GM21423 (cell line): ENCODE measurements at regions not wholly inside any gene's neighbourhood (a gene's known extent, or its start where the extent isn't known, plus 50 kb on each side); places are given as distances from the start of the nearest gene placed in this dataset.
"Not testable (repeated sequence)": the region's sequence is repeated elsewhere in the genome, so short reads cannot be mapped to it uniquely, and the experiment has no call there.

Source experiments
- ATAC-seq: cut with Tn5 transposase; IDR thresholded peaks from one replicate; pipeline ENCODE4 v1.9.1; 2021; ENCODE audit warnings: mild to moderate bottlenecking, moderate library complexity; ENCODE audit not compliant: unreplicated experiment

DNA sequence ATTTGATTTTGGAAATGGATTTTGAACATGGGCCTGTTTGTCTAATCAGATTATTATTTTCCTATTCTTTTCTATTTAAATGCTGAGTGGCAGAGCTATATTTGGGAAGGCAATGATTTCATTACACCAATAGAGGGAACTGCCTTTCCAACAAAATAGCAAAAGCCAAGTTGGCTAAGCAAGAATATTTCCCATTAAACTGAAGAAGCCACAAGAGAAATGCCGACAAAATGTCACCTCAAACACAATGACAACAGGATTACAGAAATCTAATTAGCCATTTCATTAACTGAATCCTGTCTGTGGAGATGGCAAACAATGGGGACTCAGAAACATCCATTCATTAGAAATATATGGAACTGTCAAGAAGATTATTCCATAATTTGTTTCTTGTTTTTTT is 1593.1 kb upstream of the RAG2 start:
- ATAC-seq = no peak

DNA sequence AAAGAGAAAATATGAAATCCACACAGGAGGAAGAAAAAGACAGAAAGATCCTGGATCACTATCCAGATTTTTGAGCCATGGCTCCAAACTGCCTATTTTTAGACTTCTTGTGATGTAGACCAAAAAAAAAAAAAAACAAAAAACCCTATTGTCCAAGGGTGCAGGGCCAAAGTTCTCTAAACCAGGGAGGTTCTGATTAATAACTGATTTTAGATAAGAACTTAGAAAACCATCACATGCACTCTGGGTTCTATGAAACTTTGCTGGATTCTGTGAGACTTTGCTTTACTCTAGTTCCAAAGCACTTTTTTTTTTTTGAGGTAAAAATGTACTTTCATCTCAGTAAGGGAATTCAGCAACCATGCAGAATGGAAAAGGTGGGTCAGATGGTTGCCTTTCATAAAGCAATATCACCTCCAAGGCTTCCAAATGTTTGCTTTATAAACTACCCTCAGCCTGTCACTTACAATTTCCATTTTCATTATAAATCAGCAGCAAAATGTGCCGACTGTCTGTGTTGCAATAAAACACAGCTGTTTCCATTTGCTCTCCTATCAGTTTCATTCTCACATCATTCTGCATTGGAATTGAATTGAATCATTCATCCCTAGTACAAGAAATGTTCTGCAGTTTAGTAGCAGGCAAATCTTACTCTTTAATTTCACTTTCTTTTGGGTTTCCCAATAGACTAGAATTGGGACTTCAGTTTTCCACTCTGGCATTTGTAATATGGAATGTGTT is 1584.3 kb upstream of the RAG2 start:
- no peak for ATAC-seq

DNA sequence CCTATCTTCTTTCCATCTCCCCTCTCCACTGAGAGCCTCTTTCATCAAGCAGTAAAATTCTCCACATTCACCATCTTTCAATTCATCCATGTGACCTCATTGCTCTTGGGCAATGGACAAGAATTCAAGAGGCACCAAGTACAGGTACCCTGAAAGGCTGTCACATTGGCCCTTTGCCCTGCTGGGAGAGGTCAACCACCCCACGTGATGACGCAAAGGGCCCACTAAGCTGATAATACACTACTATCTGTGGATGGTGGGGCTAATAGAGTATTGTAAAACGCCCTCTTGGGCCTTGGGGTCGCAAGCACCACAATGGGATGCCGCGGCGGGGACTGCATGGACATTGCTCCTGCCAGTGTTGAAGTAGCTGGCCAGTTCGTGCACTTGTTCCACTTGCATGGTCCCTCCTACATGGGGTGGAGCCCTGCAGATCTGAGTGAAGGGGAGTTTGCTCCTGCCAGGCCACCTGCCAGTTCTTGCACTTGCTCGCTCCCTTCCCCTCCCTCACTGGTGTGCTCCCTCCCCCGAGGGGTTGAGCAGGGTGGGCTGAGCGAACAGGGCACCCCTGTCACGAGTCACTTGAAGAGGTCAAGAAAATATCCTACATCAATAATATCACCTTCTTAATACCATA is 1578.8 kb upstream of the RAG2 start:
- no peak for ATAC-seq

DNA sequence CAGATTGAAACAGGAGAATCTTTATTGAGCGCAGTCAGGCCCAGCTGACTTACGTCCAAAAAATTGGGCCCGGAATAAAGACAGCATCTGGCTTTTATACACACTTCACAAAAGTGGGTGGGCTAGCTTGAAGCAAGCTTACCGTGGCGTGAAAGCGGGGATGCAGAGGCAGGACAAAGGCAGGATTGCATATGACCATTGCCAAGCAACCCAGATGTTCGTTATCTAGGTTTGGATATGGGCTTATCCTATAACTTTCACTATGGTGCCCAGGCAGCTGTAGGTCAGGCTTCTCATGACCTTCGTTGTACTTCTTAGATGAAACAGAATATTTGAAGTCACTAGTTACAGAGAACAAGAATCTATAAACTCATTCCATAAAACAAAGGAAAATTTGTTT is 1575.6 kb upstream of the RAG2 start:
- ATAC-seq = no peak

DNA sequence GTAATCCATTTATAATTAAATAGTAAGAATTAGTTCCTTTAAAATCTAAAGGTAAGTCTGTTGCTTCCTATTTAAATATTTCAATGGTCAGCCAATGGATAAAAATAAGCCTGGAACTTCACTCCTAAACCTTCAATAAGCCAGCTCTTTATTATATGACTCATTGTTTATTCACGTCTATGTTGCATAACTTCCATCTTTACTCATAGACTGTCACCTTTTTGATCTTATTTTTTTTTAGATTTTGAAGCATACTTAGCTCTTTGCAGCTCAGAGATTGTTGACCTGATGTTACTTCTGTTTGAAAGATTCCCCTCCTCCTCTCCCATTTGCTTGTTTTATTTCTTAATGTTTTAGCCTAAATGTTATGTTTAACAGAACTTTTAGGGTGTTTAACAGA is 1571.2 kb upstream of the RAG2 start:
- ATAC-seq = no peak

DNA sequence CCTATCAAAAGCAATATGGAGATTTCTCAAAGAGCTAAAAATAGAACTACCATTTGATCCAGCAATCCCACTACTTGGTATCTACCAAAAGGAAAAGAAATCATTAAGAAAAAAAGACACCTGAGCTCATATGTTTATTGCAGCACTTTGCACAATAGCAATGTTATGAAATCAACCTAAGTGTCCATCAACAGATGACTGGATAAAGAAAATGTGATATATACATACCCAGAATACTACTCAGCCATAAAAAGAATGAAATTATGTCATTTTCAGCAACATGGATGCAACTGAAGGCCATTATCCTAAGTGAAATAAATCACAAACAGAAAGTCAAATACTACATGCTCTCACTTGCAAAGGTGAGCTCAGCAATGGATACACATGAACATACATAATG is 1565.5 kb upstream of the RAG2 start:
- ATAC-seq = no peak

DNA sequence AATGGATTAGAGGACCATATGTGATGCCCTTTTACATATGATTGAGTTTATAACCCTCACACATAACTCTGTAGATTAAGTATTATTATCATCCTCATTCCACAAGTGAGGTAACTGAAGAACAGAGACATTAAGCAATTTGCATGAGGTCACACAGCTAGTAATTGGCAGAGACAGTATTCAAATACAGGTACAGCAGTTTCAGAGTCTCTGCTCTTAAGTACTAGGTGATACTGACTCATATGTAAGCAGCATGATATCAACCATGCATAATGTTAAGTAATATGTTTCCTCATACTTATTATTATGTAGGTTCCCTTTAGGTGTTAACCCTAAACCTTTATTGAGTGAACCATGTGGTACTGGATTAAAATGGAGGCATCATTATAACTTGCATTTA is 1562.4 kb upstream of the RAG2 start:
- no peak for ATAC-seq

DNA sequence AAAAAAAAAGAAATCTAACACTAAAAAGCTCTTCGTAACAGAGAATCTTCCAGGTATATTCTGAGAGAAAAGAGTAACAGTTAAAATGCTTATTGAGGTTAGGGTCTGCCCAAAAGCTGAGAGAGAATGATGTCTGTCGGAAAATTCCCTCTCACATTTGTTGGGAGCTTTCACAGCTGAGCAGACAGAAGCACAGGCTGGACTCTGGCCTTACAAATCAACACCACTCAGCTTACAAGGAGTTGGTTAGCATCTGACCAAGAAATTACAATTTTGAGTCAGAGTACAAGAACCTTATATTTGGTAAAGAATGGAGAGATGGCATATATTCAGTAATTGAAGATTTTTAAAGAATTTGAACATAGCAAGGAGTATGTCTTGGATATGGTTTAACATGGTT is 1561.0 kb upstream of the RAG2 start:
- ATAC-seq = no peak

DNA sequence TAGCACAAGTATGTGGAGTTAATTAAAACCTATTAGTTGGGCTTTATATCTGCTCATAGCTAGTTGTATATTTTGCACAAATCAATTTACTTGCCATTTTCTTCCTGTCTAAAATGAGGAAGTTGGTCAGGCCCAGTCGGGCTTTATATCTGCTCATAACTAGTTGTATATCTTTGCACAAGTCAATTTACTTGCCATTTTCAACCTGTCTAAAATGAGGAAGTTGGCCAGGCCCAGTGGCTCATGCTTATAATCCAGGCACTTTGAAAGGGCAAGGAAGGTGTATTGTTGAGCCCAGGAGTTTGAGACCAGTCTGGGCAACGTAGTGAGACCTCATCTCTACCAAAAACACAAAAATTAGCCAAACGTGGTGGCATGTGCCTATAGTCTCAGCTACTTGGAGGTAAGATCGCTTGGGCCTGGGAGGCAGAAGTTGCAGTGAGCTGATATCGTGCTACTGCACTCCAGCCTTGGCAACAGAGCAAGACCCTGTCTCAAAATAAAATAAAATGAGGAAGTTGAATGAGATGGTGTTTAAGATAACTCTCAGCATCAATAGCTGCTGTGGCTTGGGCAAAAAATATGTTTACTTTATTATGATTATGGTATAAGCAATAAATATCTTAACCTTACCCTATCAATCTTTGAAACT is 1558.6 kb upstream of the RAG2 start:
- ATAC-seq = no peak

DNA sequence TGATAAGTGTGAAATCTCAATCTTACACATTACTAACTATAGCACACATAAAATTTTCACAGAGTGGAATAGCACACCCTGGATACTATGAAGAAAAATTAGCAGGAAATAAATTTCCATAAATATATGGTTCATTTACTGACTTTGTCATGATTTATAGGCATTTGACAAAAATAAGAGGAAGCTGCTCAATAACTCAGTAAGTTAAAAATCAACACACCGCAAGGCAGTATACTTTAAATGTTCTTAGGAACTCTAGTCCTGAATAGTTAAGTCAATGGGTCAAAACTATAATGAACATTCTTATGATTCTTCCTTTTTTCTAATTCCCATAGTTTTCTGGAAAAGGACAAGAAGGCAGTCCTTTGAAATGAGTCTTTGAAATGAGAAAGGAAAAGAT is 1557.8 kb upstream of the RAG2 start:
- ATAC-seq = no peak

DNA sequence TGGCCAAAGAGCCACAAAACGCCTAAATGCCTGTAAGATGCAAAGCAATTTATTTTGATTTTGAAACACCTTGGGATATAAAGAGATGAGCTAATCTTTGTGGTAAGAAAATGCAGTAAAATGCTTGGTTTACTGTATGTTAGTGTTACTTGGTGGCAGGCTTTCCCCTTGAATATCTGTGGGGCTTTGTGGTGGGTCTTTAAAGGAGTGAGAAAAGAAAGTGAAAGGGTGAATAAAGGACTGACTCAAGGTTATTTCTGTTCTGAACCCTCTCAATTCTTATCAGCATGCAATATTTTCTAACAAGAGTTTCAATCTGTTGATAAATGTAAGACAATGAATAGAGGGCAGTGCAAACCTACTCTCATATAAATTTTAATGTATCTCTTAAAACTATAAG is 1555.9 kb upstream of the RAG2 start:
- ATAC-seq = no peak

DNA sequence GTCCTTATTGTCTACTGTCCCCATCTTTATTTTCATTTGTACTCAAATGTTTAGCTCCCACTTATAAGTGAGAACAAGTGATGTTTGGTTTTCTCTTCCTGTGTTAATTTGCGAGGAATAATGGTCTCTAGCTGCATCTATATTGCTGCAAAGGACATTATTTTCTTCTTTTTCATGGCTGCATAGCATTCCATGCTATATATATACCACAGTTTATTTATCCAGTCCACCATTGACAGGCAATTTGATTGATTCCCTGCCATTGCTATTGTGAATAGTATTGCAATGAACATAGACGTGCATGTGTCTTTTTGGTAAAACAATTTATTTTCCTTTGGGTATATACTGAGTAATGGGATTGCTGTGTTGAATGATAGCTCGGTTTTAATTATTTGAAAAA is 1545.8 kb upstream of the RAG2 start:
- no peak for ATAC-seq

DNA sequence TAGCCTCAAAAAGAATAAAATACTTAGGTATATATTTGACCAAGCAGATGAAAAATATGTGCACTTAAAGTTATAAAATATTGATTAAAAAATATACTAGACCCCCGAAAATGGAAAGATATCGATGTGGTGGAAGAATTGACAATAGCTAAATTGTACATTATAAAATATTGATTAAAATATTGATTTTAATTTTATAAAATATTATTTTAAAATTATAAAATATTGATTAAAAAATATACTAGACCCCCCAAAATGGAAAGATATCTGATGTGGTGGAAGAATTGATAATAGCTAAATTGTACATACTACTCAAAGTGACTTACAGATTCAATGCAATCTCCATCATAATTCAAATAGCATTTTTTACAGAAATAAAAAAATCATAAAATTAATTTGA is 1540.9 kb upstream of the RAG2 start:
- ATAC-seq = no peak

DNA sequence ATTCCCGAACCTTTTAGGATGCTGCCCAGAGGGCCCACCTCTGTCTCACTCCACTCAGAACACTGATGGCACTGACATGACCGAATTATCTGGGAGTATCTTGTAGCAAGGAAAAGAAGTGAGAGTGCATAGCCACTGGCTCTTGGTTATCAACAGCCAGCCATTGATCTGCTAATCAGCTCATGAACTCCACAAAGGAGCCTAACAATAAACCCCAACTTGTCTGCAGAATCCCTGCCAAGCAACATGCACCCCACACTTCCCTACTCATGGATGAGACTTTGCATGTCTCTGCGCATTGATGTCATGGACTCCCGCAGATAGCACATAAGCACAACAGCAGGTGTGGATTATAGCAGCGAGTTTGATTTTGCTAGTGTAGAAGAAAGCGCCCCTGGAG is 1538.9 kb upstream of the RAG2 start:
- ATAC-seq = no peak

DNA sequence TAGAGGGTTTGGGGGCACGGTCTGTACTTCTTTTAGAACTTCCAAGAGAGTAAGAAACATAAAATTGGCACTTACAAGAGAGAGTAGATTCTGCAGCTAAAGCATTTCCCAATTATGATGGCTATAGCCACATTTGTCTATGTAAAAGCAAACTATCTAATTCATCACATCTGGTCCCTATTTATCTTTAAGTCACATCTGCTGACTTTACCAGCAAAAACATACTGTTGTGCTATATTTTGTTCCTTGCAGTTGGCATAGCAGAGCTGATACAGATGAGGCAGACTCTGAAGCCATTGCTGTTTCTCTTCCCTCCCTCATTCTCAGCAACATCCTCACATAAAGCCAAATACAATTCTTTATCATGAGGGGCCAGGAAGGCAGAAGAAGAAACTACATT is 1533.5 kb upstream of the RAG2 start:
- ATAC-seq = no peak

DNA sequence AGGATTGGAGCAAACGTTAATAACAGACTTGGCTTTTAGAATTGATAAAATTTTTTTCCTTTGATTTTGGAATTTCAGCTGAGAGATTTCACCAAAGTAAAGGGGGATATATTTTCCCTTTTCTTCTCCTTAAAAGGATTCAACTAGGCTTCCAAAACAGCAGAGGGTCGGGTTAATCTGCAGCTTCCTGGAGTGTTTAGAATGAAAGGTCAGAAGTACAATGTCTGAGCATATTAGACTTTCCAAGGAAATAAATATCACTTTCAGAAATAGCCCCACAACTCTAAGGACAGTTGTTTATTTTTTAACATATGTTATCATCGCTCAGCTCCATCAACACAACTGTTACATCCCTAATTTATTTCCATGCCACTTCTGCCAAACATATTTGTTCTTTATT is 1532.9 kb upstream of the RAG2 start:
- ATAC-seq = no peak

DNA sequence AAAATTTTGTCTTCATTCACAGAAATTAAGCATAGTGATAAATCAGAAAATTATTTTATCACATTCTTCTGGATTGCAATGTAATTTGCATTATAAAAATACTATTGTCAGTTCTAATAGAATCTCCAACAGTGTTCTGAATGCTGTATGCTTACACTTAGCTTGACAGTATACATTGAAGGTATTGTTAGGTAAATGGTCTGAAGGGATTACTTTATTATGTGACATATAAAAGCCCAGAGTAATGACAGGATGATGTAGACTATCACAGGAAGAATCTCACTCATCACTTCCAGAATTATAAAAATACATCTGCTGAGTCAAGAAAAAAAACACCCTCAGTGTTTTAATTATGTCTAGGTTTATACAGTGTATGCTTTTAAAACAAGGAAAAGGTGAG is 1532.5 kb upstream of the RAG2 start:
- ATAC-seq = no peak

DNA sequence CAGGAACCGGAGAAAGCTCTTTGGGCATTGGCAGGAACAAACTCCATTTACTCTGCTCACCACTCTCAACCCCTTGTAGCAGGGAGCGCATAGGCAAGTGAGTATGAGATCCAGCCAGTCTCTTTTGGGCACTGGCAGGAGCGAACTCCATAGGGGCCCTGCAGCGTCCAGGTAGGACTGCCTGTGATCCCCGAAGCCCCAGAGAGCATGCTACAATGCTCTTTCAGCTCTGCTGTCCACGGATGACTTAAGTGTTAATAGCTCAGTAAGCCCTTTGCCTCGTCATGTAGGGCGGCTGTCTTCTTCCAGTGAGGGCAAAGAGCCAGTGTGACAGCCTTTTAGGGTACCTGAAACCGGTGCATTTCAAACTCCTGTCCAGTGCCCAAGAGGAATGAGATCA is 1525.6 kb upstream of the RAG2 start:
- no peak for ATAC-seq

DNA sequence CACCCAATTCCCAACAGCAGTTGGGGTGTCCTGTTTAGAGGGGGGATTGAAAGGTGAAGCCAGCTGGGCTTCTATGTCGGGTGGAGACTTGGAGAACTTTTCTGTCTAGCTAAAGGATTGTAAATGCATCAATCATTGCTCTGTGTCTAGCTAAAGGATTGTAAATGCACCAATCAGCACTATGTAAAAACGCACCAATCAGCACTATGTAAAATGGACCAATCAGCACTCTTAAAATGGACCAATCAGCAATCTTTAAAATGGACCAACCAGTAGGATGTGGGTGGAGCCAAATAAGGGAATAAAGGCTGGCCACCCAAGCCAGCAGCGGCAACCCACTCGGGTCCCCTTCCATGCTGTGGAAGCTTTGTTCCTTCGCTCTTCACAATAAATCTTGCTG is 1518.6 kb upstream of the RAG2 start:
- ATAC-seq = not testable (repeated sequence)

DNA sequence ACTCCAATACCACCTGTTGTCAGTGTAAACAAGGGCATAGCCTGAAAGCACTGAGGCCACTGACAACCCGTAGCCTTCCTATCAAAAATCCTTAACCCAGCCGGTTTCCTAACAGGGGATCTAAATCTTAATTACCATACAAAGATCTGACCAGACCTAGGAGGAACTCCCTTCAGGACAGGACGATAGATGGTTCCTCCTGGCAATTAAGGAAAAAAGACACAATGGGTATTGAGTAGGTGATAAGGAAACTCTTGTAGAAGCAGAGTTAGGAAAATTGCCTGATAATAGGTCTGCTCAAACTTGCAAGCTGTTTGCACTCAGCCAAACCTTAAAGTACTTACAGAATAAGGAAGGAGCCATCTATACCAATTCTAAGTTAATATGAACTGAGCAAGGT is 1517.3 kb upstream of the RAG2 start:
- ATAC-seq = not testable (repeated sequence)

DNA sequence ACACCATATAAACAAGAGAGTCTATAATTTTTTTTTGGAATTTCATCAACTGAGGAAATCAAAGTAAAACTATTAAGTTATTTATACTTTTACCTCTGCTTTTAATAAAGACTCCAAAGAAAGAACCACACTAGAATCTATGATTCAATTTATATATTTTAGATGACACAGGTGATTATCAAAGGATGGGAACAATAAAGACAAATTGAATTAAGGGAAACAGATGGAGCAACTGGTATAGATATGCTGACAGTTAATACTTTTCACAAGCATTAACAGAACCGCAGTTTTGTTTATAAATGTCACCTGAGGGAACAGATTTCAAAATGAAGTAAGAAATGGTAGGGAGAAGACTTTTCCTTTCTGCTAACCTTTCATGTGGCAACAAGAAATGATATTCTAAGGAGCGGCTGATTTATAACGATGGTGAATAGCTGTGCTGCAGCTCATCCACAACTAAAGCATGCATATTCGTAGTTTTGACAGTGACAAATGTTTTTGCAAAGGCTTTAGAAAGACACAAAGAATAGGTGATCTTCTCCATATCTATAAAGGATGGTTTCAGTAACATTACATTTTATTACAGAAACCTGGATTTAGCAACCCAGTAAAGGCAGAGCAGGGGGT is 1502.9 kb upstream of the RAG2 start:
- no peak for ATAC-seq

DNA sequence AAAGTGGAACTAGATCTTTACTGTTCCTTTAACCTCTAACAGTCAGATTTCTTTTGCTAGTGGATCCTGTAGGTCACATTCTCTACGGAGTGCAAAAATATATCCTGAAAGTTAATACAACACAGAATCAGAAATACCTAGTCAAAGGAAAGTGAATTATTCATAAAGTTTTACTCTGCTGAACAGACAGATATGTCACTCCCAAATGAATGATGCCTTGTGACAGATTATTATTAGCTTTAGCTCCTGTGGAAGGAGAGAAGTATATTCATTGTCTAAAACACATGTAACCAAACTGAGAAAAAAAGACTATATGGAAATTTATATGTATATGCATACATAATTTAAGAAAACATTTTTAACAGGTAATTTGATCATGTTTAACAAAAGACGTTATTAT is 1497.2 kb upstream of the RAG2 start:
- ATAC-seq = no peak
